ENCODE measurements at regions not wholly inside any gene's neighbourhood (a gene's known extent, or its start where the extent isn't known, plus 50 kb on each side); places are given as distances from the start of the nearest gene placed in this dataset.
A peak's percentile ranks its signal among the peaks of the same experiment; 100 is the strongest.

GRCh38 chr6:14468647-14469321 lies 351.2 kb downstream of the CD83 start:
- Histone ChIP-seq H3K4me3 (no peak overlapping the region), H3K4me1 (peaks cover 0 to 12% (median 0%) of the 10 kb centered on the region in 9 donors), H3K27me3 (no peaks in the 10 kb centered on the region), H3K9me3 (peaks cover 0 to 13% (median 0%) of the 10 kb centered on the region in 11 donors), H3K36me3 (no peaks in the 10 kb centered on the region), H3K27ac (no peak overlapping the region)
- ATAC-seq, result no peak
- 92 to 97% methylated on average over 4 of the region's 4 CpGs for WGBS, 2 donors
- no peak for DNase-seq
- no peak for TF ChIP-seq CTCF (IDR thresholded peaks at IDR 0.05)
- intact Hi-C loops (cut with DNase I), result no loop called here

GRCh38 chr6:14470101-14470500 lies 352.5 kb downstream of the CD83 start:
- no peak for TF ChIP-seq CTCF (IDR thresholded peaks at IDR 0.05)
- no peak for DNase-seq
- Histone ChIP-seq H3K4me1 (peaks cover 0 to 12% (median 0%) of the 10 kb centered on the region in 9 donors), H3K27me3 (no peaks in the 10 kb centered on the region), H3K9me3 (peaks cover 0 to 11% (median 0%) of the 10 kb centered on the region in 11 donors), H3K27ac (no peak overlapping the region), H3K4me3 (no peak overlapping the region), H3K36me3 (no peaks in the 10 kb centered on the region)
- whole genome bisulfite sequencing, 2 donors, result 67 to 76% methylated on average over 3 of the region's 3 CpGs
- intact Hi-C loops (cut with DNase I), result no loop called here
- ATAC-seq, result no peak

GRCh38 chr6:14470671-14471070 lies 353.1 kb downstream of the CD83 start:
- no peaks in the 10 kb centered on the region for H3K27me3 ChIP-seq
- H3K9me3 ChIP-seq, result peaks cover 0 to 7% (median 0%) of the 10 kb centered on the region in 11 donors
- no peak for DNase-seq
- H3K4me3 ChIP-seq, result no peak overlapping the region
- peak overlapping the region in 1 of 10 donors; percentile 2 for H3K27ac ChIP-seq
- H3K4me1 ChIP-seq, result peaks cover 0 to 12% (median 0%) of the 10 kb centered on the region in 9 donors
- TF ChIP-seq CTCF (IDR thresholded peaks at IDR 0.05), result no peak
- intact Hi-C loops (cut with DNase I), result no loop called here
- peak in 7 of 8 donors; percentile 34 to 75 (median 53) for ATAC-seq
- no peaks in the 10 kb centered on the region for H3K36me3 ChIP-seq
- WGBS, 2 donors, result 59 to 73% methylated on average over 3 of the region's 3 CpGs

GRCh38 chr6:14472255-14472985 lies 354.8 kb downstream of the CD83 start:
- intact Hi-C loops (cut with DNase I), result no loop called here
- TF ChIP-seq CTCF (IDR thresholded peaks at IDR 0.05), result no peak
- H3K4me1 ChIP-seq, result peaks cover 0 to 24% (median 12%) of the 10 kb centered on the region in 9 donors
- H3K4me3 ChIP-seq, result no peak overlapping the region
- H3K9me3 ChIP-seq, result peaks cover 0 to 7% (median 0%) of the 10 kb centered on the region in 11 donors
- no peaks in the 10 kb centered on the region for H3K36me3 ChIP-seq
- H3K27ac ChIP-seq, result no peak overlapping the region
- 94 to 97% methylated on average over 3 of the region's 3 CpGs for WGBS, 2 donors
- ATAC-seq (no peak), DNase-seq (no peak)
- no peaks in the 10 kb centered on the region for H3K27me3 ChIP-seq
